HG02571 (cell line): ENCODE measurements at regions not wholly inside any gene's neighbourhood (a gene's known extent, or its start where the extent isn't known, plus 50 kb on each side); places are given as distances from the start of the nearest gene placed in this dataset.
"Not testable (repeated sequence)": the region's sequence is repeated elsewhere in the genome, so short reads cannot be mapped to it uniquely, and the experiment has no call there.

ENCODE experiments used
- ATAC-seq: cut with Tn5 transposase; IDR thresholded peaks from one replicate; pipeline ENCODE4 v1.9.1; 2021; ENCODE audit warnings: mild to moderate bottlenecking, moderate library complexity; ENCODE audit not compliant: unreplicated experiment

DNA sequence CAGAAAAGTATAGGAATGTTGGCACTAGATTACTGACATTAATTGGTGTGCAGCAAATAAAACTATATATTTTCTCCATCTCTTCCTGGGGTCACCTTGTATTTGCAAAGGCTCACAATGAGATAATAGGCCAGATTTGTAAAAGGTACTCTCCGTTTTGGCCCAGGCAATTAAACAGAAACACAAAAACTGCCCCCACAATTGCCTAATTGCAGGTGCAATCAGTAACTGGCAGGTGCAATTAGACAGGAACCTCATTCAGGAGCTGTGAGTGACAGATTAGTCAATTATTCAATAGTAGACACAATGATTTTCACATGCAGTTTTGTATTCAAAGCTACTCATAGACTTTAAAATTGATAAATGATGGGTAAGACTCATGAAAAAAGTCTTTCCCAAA is 451.4 kb upstream of the ID2 start:
- no peak for ATAC-seq

DNA sequence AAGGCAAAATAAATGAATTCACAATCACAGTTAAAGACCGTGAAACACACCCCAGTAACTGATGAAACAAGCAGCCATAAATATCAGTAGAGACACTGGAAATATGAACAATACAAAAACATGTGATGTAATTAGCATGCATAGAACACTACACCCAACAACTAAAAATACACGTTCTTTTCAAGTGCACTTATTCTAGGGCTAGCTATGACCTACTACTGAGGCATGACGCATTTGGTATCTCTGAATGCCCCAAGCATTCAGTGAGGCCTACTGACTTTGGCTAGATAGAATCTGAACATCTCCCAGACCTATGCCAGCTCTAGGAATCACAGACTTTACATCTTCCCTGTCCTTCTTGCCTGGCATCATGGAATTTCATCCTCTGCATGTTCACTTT is 450.0 kb upstream of the ID2 start:
- ATAC-seq, result no peak

DNA sequence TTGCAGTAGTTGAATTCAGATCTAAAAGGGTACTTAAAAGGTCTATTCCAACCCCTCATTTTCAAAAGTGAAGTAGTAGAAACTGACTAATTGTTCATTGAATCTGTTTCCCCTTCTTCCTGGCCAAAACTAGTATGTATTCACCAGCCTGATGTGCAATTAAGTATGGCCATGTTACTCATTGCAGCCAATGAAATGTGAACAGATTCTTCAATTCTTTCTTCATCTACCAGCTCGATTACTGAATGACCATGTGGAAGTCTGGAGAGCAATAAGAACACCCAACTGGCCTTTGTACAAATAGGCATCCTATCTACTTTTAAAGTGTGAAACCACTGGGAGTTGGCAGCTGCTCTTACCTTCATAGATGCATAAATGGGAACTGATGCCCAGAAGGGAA is 449.0 kb upstream of the ID2 start:
- no peak for ATAC-seq

DNA sequence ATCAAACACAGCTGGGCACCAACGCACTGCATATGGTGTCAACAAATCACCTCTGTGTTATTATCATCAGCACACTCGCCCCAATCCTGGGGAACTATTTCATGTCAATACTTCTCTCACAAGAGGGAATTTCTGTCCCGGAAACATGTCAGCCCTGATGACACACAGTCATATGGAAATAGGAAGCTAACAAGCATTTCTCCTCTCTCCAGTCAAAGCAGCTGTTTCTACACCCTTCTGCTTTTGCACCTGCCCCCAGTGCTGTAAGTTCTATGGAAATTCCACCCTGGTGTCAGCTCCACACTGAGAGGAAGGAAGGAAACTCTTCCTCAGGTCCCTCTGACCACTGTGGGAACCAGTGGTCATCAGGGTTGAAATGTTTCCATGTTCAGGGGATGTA is 447.6 kb upstream of the ID2 start:
- ATAC-seq, result peak; percentile 32

DNA sequence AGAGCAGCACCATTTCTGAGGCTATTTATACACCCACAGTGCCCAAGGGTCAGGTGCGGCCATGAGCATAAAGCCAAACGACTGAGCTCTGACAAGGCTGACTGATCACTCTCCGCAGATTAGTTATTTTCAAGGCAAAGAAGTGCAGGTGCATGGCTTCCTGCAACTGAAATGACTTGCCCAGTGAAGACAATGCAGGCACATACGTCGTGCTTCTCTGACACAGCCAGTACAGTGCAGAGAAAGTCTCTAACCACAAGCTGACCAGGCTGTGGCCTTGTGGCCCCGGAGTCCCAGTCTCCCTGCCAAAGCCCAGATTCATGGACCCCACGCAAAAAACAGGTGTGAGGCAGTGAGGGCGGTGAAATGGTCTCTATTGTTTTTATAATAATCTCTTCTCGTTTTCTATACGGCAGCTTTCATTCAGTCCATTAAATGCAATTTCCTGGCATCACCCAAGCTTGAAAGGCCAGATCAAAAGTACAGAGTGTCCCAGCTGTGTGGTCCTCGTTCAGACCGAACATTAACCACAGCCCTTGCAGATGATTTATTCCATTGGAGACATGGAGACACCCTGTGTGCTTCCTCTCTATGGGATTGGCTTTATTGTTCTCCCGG is 447.0 kb upstream of the ID2 start:
- ATAC-seq, result peak; percentile 92

DNA sequence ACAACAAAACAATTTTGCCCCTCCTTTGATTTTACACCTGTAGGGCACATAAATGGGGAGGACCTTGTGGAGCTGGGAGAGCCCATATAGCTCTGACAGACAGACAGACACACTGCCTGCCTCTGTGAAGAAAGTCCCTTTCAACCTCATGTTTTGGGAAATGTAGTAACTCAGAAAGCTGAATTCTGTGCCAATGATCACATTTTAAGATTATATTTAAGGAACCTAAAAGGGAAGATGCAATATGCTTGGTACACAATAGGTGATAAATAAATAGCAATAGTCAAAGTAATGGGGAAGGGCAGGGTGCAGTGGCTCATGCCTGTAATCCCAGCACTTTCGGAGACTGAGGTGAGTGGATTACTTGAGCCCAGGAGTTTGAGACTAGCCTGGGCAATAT is 446.4 kb upstream of the ID2 start:
- ATAC-seq, result no peak

DNA sequence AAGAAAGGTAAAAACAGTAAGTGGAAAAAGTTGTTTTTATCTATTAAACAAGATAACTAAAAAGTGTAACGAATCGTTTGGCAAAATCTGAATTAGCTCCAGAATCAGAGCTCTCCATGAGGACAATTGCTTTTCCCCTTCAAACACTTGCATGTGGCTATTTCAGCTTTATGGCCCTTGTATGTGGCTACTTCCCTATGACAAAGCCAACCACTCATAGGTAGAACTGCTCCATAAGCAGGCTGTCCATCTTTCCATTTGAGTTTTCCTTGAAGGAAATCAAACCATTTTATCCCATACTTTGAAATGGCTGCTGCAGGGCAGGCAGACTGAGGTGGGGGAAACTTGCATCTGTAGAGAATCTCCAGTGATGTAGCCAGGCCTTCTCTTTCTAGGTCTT is 445.5 kb upstream of the ID2 start:
- ATAC-seq, result no peak

DNA sequence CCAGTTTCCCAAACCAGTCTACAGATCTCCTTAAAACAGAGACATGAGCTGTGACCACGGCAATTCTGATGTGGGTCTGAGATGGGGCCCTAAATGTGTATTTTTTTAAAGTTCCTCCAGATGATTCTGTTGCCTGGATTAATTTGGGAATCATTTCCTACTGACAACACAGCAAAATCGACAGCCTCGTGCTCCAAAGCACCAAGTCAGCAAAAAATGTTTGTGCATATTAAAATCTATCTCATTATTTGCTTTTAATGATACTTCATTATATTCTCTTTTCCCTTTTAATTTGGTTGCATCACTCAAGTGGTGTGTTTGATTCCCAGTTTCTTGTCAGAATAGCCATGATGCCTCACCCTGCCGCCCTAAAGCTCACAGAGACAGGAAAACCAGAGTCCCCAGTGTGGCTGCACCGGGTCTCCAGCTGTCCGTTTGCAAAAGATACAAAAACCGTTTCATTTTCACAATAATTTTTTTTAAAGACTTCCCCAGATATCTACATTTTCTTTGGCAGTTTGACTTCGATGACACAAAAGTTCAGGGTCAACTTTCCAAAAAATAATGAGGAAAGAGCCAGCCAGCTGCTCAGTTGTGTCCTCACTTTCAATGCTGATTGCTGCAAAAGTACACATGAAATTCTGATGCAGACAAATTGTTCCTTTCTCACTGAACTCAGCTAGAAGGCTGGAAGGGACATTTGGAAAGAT is 443.2 kb upstream of the ID2 start:
- no peak for ATAC-seq

DNA sequence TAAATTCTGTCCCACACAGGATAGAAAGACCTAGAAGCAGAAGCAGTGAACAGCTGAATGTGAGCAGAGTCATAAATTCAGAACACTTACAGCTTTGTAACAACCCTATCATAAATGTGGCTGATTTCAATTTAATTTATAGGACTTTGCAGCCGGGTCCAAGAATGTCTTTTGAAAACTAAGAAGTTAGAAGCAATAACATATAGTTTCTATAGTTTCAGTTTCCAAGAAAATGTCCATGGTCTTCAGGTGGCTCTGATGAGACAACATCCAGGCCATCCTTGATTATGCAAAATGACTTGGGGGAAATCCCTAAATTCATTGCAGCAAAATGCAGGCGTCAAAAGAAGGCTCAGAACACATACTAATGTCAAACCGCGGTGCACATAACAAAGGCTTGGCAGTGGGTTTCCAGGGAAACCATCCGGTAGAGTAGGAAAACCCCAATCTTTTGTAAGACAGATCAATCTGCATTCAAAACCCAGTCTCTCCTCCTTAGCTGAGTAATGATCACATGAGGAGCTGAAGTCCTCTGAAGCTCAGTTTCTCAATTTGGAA is 442.2 kb upstream of the ID2 start:
- no peak for ATAC-seq

DNA sequence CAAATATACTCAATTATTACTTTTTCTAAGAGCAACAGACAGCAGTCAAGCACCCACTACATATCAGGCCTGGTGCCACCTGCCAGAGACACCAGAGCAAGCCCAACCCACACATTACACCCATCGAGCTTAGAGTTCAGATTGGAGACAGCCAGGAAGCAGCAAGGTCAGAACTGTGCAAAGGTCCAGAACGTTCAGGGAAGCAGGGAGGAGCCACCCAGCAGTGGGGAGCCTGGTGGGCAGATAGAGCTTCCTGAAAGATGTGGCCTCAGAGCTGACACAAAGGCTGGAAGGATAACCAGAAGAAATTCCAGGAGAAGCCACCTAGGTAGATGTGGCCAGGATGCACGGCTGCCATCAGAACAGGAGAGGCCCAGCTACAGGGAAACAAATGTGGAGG is 440.5 kb upstream of the ID2 start:
- ATAC-seq, result no peak

DNA sequence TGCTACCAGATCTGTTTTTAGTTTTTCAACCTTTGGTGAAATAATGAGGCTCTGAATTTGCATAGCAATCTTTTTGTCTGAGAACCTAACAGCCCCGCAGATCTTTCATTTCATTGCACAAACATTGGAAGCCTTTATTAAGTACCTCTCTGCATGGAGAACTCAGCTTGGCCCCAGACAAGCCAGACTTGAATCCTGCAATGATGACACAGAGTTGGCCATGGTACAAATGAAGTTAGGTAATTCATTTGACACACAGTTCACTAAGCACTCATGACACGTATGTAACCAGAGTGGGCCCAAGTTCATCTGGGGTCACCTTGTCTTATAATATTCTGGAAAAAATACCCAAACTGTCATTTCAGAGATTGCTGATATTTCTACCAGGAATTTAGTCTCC is 439.1 kb upstream of the ID2 start:
- no peak for ATAC-seq

DNA sequence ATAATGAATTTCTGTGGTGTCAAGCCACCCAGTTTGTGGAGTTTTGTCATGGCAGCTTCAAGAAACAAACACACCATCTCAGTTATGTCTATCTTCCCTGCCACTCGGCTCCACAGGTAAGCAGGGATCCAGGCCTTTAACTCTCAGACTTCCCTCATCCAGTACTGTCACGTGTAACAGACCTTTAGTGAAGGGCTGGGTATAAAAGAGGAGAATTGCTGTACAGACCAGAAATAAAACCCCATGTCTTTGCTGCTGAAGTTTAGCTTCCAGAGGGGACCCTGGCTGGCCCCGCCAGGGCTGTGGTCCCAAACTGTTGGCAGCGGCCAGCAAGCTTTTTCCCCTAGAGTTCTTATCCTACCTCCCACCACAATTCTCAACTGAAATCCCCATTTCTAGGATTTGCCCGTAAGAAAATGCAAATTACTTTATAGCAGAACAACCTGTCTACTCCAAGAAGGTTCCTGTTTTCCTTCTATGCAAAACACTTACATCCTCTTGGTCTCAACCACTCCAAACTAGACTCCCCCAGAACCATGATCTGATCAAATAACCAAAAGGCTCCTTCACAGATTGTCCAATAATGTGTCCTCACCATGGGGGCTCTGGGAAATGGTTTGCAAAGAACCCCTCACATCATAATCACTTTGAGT is 438.0 kb upstream of the ID2 start:
- no peak for ATAC-seq

DNA sequence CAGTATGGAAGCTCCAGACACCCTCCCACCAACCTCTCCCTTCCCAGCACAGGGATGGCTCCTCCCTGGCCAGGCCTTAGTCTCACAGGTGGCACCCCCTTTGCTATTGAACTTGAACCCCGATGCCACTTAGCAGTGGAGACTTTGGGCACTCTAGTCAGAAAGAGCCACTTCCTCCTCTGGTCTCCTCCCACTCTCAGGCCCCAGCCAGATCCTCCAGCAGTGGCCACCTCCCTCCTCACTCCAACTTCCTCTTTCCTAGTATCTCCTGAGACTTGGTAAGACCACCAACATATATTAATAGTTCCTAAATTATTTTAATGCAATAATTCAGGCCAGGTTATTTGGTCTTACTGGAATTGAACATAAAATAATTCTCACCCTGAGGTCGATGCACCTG is 437.2 kb upstream of the ID2 start:
- no peak for ATAC-seq

DNA sequence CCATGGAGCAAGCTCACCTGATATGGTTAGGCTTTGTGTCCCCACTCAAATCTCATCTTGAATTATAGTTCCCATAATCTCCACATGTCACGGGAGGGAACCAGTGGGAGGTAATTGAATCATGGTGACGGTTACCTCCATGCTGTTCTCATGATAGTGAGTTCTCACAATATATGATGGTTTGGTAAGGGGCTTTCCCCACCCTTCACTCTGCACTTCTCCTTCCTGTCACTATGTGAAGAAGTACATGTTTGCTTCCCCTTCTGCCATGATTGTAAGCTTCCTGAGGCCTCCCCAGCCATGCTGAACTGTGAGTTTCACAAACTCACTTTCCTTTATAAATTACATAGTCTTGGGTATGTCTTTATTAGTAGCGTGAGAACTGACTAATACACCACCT is 435.7 kb upstream of the ID2 start:
- no peak for ATAC-seq

DNA sequence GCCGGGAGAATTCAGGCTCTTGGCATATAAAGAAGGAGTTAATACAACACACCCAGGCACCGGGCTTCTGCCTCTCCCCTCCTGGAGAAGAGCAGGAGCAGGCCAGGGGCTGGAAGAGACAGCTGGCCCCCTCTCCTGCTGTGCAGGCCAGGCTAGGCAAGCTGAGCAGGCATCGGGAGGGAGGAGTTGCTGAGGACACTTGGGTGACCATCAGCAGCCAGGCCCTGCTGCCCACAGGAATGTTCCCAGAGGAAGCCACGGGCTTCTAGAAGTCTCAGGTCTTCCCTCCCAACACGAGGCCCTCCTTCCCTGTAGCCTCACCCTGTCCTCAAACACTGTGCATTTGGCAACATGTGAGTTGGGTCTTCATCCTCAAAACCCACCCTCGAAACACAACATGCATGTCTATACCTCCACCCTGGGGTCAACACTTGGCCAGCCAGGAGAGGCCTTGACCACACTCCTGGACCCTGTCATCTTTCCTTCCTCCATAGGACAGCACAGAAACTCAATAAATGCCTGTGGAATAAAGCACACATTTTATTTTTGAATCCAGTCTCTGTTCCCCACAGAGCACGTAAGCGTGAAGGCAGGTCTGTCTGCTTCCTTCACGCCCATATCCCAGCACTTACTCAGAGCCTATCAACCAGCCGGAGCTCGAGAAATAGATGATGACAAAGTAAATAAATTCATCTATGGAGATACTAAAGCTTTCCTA is 433.8 kb upstream of the ID2 start:
- no peak for ATAC-seq

DNA sequence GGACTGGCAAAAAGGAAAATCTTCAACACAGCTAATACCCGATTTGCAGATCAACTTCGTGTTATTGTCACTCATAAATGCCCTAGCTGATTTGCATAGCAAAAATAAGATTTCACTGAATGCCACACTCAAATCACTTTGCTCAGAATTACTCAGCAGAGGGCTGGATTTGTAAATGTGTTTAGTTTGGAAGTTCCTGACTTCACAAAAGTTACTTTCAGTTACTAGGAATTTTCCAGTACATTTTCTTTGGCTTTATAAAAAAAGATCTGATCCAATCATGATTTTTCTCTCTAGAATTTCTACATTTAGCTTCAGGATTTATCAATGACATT is 433.3 kb upstream of the ID2 start:
- no peak for ATAC-seq

DNA sequence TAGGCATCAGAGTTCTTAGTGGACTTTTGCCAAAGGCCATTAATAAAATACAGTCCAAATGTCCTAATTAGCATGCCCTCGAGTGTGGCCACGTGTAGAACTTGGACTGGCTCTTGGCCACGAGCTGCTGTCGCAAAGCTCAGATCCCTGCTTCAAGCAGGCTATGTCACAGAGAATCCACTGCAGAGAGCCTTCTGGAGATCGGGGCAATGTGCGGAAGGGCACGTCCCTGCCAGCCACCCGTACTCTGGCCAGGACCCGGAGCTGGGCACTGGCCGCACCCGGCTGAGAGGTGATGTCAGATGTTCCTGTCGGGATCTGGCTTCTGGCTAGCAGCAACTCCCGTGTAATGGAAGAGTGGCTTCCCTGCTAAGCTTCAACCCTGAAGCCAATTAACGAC is 432.7 kb upstream of the ID2 start:
- no peak for ATAC-seq

DNA sequence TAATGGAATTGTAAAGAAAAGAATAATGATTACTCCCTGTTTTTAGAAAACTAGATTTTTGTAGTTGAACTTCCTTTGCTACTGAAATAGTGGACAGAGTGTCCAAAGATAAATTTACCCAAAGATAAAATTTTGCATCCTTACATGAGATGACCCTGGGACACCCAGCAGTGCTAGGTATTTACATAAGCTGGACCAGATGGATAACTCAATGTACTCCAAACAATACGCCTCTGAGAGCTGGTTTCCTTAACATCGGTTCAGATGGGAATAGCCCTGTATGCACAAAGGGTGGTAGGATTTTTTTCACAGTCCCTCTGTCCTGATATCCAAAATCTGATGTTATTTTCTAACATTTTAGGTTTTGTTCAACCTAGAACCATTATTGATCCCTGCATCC is 432.1 kb upstream of the ID2 start:
- no peak for ATAC-seq

DNA sequence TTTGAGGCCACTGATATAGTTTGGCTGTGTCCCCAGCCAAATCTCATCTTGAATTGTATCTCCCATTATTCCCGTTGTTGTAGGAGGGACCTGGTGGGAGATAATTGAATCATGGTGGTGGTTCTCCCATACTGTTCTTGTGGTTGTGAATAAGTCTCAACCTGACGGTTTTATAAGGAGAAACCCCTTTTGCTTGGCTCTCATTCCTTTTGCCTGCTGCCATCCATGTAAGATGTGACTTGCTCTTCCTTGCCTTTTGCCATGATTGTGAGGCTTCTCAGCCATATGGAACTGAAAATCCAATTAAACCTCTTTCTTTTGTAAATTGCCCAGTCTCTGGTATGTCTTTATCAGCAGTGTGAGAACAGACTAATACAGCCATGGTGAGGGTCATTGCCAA is 431.6 kb upstream of the ID2 start:
- not testable (repeated sequence) for ATAC-seq

DNA sequence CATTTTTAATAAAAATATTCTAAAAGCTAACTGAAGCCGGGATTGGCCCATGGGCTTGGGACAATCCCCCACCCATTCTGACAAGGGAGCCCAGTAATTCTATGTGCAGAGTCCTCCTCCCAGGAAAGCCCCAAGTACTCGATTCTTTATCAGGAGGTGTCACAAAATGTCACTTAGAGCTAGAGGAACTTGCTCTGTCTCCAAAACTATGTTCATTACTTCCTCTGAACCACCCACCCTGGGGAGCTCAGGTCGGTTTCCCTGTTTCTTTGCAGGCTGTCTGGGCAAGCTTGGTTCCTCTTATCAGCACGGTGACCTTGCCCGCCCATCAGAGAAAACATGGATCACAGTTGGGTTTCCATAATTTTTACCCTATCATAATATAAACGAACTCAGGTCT is 430.6 kb upstream of the ID2 start:
- ATAC-seq, result no peak

DNA sequence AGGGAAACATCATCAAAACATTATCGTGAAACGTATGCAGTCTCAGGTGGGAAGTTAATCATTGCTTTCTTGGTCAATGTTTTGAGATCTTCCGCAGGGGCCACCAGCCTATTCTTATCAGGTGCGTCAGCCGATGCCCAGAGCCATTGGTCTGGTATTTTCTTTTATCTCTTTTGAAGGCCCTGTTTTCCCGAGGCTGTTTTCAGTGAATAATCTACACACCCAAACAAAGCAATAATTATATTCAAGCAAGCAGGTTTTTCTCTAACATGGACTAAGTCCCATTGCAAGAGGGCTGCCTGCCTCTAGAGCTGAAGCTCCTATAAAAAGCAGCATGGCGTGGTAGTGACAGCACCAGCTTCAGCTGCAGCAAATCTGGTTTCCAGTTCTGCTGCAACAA is 430.0 kb upstream of the ID2 start:
- no peak for ATAC-seq
